ENCODE measurements at regions not wholly inside any gene's neighbourhood (a gene's known extent, or its start where the extent isn't known, plus 50 kb on each side); places are given as distances from the start of the nearest gene placed in this dataset.

- no peak for TF ChIP-seq POLR2A (IDR thresholded peaks at IDR 0.05)
- TF ChIP-seq, protein P1, sequence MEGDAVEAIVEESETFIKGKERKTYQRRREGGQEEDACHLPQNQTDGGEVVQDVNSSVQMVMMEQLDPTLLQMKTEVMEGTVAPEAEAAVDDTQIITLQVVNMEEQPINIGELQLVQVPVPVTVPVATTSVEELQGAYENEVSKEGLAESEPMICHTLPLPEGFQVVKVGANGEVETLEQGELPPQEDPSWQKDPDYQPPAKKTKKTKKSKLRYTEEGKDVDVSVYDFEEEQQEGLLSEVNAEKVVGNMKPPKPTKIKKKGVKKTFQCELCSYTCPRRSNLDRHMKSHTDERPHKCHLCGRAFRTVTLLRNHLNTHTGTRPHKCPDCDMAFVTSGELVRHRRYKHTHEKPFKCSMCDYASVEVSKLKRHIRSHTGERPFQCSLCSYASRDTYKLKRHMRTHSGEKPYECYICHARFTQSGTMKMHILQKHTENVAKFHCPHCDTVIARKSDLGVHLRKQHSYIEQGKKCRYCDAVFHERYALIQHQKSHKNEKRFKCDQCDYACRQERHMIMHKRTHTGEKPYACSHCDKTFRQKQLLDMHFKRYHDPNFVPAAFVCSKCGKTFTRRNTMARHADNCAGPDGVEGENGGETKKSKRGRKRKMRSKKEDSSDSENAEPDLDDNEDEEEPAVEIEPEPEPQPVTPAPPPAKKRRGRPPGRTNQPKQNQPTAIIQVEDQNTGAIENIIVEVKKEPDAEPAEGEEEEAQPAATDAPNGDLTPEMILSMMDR (IDR thresholded peaks at IDR 0.05) = no peak
Observed at GRCh38 chr9:21694424-21694823, 108.0 kb upstream of the MTAP start.
